GM19463 (cell line): ENCODE measurements at regions not wholly inside any gene's neighbourhood (a gene's known extent, or its start where the extent isn't known, plus 50 kb on each side); places are given as distances from the start of the nearest gene placed in this dataset.
"Not testable (repeated sequence)": the region's sequence is repeated elsewhere in the genome, so short reads cannot be mapped to it uniquely, and the experiment has no call there.

Source experiments
- ATAC-seq: cut with Tn5 transposase; IDR thresholded peaks from one replicate; pipeline ENCODE4 v1.9.1; 2021; ENCODE audit warnings: mild to moderate bottlenecking, moderate library complexity; ENCODE audit not compliant: unreplicated experiment

GRCh38 chr13:99743094-99743493, 228.5 kb downstream of the ZIC5 start:
- ATAC-seq, result no peak

- no peak for ATAC-seq
Observed at GRCh38 chr13:99741960-99742359, 229.6 kb downstream of the ZIC5 start.

- no peak for ATAC-seq
Observed at GRCh38 chr13:99740251-99740979, 231.2 kb downstream of the ZIC5 start.

- ATAC-seq, result no peak
Observed at GRCh38 chr13:99738626-99739025, 232.9 kb downstream of the ZIC5 start.

- ATAC-seq, result no peak
Observed at GRCh38 chr13:99737481-99738245, 233.9 kb downstream of the ZIC5 start.

DNA sequence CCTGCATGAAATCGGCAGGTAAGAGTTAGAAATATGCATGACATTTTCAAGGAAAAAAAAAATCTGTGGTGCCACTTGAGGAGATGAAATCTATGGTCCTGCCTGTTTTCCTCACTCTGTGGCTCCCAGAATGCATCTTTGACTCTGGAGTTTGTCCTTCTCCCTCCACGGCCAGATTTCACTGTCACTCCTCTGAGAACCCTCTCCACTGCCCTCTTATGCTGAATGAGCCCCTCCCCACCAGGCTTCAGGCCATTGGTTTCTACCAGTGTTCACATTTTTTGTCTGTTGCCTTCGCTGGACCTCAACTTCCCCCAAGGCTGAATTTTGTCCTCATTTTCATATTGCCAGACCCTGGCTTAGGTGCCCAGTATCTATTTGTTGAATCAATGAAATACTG, 235.0 kb downstream of the ZIC5 start:
- no peak for ATAC-seq

DNA sequence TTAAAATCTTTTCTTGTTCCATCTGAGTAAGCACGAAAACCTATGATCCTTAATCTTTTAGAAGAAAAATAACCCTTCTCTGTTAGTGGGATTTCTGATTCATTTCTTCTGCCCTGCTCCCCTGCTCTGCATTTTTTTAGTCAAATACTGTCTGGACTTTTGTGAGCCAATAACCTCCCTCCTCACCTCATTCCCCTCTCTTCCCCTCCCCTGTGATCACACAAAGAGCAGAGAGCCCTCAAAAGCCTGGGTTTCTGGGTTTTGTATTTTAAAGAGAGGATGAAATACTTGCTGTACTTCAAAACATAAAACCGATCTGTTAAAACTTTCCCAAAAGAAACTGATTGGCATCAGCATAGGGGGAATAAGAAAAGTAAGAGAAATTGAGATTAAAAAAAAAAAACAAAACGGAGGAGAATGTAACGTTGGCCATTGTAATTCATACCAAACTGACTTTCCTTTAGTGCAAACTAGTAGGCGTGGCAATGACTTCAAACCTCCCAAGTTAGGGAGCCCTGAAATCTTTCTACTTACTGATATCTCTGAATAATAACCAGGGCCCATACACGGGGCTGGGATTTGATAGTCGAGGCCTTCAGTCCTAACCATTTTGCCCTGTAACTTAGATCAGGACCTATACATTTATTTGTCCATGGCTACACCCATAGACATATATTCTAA, 232.9 kb downstream of the TM9SF2 start:
- ATAC-seq, result no peak

DNA sequence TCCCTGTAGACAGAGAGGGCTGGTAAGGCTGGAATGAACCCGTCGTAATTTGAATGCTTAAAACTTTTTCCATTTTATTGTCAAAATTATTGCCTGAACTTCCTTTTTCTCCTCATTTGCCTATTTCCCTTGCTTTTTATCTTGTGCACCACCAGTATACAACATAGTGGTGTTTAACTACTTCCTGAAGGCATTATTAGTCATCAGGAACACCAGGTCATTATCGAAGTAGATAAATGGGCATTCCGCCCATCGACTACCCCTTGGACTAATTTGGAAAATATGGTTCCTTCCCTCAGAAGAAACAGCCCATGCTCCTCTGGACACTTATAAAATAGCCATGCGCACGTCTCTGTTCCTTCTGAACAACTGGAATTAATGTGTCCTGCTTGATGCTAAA, 232.1 kb downstream of the TM9SF2 start:
- no peak for ATAC-seq

- no peak for ATAC-seq
Observed at GRCh38 chr13:99731747-99732146, 230.5 kb downstream of the TM9SF2 start.

DNA sequence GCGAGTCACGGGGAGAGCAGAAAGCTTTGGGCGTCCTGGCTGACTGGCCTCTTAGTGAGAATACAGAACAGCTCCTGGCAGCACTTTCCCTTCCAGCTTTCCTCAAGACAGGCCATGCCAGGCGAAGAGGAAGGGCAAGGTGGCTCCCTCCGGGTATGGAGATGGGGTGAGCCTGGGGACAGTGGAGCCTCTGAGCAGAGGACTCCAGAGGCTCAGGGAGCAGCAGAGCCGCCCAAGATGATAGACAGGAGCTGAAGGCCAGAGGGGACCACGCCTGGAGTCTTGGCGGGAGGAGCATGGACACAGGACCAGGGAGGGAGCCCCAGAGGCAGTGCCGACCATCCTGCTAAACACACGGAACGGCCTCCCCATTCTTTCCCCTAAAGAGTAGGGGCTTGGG, 229.1 kb downstream of the TM9SF2 start:
- no peak for ATAC-seq

DNA sequence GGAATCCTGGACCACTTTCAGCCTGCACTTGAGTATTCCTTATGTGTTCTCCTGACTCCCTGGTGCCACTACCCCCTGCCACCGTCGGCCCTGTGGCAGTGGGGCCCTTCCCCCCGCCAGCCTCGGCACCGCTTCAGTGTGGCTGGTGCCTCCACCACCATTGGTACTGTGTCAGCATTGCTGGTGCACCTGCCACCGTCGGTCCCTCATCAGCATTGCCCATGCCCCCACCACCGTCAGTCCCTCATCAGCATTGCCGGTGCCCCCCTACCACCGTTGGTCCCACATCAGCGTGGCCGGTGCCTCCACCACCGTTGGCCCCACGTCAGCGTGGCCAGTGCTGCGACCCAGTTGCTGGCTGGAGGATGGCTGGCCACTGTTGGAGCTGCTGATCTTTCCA, 228.5 kb downstream of the TM9SF2 start:
- ATAC-seq, result no peak

- not testable (repeated sequence) for ATAC-seq
Observed at GRCh38 chr13:99727651-99728050, 226.4 kb downstream of the TM9SF2 start.

DNA sequence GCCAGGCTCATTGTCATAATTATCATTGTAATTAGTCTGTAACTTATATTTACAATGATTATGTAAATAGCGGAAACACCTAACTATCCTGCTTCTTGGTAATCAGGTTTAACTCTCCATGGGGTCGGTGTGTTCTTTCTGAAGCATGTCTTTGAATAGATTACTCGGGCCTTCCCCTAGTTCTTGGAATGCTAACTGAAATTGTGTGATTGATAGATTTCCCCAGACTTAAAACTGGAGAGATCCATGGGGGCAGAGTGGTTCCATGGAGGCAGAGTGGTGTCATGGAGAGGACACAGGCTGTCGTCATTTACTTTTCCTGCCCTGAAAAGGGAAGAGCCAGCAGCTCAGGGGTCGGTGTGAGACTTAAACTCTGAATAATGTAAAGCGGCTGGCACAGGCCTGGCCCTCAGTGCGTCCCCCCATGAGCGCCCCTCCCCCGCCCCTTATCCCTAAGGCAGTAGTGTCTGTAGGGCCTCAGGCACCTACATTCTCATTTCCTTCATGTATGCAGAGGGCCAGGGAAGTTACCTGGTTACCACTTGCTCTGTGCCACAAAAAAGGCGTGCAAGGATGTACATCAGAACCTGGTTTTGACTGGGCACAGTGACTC, 225.1 kb downstream of the TM9SF2 start:
- ATAC-seq, result no peak

DNA sequence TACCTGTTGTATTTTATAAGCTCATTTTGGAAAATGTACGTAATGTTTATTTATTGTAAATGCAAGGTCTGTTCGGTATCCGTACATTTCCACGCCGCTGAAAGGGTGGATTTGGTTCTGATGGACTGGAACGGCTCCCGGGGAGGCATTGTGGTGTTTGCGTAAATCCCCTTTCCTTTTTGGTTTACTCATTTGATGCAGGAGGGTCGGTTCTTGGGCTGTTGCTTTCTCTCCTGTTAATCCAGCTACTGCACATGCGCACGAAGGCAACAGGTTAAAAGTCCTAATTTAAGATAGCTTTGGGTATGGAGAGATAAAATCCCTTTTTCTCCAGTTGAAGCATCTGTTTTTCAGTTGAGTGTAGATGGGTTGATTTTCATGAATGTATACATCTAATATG, 224.4 kb downstream of the TM9SF2 start:
- no peak for ATAC-seq

DNA sequence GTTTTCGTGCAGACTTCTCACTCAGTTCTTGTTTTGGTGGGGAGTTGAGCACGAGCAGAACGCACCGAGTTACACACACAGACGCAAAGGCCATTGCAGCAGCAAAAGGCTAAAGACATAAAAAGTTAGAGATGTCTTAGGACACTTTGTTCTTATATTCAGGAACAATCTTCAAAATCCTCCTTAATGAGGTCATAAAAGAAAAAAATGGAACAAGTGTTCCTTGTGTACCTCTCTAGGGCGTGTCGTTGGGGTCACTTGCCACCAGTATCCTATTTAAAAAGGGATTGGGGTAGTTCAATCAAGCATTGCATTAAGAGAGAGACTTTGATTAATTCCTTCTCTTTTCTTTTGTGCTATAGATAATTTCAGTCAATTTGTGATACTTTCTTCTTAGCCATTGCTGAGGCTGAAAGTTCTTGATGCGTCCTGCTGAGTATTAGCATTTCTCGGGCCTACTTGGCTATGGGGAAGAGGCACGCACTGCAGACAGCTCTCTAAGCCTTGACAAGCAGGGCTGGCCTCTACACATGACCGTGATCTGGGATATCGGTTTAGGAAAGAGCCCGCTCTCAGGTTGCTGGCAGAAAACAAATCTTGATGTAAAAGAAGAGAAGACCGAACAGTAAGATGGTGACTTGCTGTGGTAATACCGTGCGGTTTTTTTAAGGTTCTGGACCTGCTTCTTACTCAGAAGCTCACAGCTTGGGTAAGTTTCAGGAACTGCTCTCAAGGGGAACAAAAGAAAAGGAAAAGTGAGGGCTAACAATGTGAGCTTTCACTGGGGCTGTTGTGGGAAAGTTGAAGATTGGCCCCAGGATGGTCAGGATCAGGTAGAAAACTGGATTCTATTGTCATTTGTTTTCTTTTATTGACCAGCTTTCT, 223.6 kb downstream of the TM9SF2 start:
- ATAC-seq, result no peak

GRCh38 chr13:99723878-99724277, 222.6 kb downstream of the TM9SF2 start:
- no peak for ATAC-seq

- no peak for ATAC-seq
Observed at GRCh38 chr13:99722931-99723330, 221.7 kb downstream of the TM9SF2 start.

DNA sequence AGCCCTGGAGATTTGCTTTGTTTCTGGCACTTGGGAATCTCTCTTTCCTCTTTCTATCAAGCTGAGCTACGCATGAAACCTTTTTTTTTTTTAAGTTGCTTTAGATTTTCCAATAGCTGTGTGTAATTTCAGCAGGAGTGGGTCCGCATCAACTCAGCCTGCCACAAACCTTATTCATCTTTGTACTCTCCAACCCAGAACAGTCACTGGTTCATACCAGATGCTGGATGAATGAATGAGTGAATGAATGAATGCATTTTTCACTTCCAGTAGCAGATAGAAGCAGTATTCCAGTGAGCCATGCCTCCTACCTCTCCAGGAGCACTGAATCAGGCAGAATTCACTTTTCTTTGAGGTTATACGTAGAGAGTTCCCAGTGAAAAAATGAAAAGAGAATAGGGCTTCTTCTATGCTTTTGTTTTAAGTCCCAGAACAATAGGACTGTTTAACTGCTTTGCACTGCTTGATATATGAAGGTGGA, 221.1 kb downstream of the TM9SF2 start:
- no peak for ATAC-seq

DNA sequence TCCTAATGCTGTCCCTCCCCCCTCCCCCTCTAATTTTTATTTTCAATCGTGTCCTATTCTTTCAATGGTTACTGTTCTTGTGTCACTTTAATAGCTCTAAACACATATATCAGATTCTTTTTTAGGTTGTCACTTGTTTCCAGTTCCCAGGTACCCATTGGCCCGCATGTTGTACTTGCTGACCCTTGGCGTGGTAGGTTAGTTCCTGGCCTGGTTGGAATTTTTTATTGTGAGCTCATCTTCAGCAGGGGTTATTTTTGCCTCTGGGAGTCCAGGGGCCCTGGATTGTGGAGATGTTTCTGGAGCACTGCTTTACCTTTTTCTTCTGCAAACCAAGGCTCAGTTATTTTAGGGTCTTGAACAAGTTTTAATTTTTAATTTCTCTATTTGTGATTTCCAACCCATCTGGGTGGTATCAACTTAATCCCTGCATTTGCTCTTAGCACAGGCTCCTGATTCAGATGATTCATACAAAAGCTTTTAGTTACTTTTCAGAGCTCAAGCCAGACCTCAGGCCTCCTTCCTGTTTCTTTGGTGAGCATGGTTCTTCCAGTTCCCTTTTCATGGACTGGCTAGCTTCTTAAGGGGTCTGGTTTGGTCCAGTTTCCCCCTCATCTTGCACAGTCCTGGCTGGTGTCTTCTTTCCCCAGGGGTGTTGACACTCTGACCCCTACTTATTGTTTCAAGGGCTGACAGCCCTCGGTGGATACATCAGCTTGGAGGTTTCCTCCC, 220.5 kb downstream of the TM9SF2 start:
- ATAC-seq, result no peak
